ENCODE measurements at regions not wholly inside any gene's neighbourhood (a gene's known extent, or its start where the extent isn't known, plus 50 kb on each side); places are given as distances from the start of the nearest gene placed in this dataset.

DNA sequence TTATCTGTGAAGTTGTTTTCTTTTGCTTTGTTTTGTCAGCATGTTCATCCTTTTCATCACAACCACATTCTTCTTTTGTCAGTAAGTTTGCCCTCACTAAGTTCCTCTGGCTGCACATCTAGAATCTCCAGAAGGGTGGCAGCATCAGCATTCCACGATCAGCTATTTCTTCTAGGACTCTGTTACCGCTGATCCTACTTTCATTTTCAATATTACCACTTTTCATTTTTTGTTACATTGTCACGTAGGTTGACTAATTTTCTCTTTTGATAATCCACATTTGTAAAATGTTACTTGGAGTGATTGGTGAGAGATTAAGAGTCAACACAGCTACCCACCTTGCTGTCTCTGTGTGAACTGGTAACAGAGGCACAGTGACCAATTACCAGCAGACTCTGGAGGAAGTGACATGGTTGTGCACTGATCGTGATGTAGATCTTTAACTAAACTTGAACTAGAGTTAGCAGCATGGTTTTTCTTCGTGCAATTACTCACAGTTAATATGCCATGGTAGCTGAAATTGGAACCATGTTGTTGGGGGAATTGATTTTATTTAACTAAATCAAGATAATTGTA lies 307.9 kb upstream of the SLC35B3 start:
- BruUV-seq (replicated peaks), result no TSS peak
- intact Hi-C loops (cut with micrococcal nuclease; ENCODE audit: unreplicated experiment), result no loop called here
- Histone ChIP-seq H3K27me3 (ENCODE audit: control insufficient read depth, insufficient read depth, low read length) (no peaks in the 10 kb centered on the region), H3K27ac (ENCODE audit: low read length) (no peak overlapping the region), H3K9me3 (ENCODE audit: control insufficient read depth, insufficient read depth, low read depth, low read length) (no peaks in the 10 kb centered on the region), H3K4me3 (ENCODE audit: low read depth in 2 of 2, low read length in 2 of 2) (peak overlapping the region; percentile 26 to 50), H3K36me3 (ENCODE audit: control insufficient read depth, insufficient read depth, low read length) (no peaks in the 10 kb centered on the region), H3K4me1 (ENCODE audit: control insufficient read depth, insufficient read depth, low read length) (no peaks in the 10 kb centered on the region)
- TF ChIP-seq TCF7L2 (IDR thresholded peaks at IDR 0.05; ENCODE audit: low read depth, low read length) (no peak), CTCF (IDR thresholded peaks at IDR 0.05) (peak; percentile 45; the same call in 1 of the 2 replicates)
- TF ChIP-seq, protein P1, sequence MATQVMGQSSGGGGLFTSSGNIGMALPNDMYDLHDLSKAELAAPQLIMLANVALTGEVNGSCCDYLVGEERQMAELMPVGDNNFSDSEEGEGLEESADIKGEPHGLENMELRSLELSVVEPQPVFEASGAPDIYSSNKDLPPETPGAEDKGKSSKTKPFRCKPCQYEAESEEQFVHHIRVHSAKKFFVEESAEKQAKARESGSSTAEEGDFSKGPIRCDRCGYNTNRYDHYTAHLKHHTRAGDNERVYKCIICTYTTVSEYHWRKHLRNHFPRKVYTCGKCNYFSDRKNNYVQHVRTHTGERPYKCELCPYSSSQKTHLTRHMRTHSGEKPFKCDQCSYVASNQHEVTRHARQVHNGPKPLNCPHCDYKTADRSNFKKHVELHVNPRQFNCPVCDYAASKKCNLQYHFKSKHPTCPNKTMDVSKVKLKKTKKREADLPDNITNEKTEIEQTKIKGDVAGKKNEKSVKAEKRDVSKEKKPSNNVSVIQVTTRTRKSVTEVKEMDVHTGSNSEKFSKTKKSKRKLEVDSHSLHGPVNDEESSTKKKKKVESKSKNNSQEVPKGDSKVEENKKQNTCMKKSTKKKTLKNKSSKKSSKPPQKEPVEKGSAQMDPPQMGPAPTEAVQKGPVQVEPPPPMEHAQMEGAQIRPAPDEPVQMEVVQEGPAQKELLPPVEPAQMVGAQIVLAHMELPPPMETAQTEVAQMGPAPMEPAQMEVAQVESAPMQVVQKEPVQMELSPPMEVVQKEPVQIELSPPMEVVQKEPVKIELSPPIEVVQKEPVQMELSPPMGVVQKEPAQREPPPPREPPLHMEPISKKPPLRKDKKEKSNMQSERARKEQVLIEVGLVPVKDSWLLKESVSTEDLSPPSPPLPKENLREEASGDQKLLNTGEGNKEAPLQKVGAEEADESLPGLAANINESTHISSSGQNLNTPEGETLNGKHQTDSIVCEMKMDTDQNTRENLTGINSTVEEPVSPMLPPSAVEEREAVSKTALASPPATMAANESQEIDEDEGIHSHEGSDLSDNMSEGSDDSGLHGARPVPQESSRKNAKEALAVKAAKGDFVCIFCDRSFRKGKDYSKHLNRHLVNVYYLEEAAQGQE (IDR thresholded peaks at IDR 0.05; ENCODE audit: insufficient read depth in 1 of 2, low read depth in 2 of 2, low read length in 1 of 2), result no peak
- ATAC-seq (peak; percentile 86), DNase-seq (ENCODE audit: low read depth, low spot score) (peak; percentile 13)
- ChIA-PET CTCF (interaction anchor here (0.5 to 0.6 kb wide), 2 partner anchors 39 to 389 kb away, joined by 3 to 5 read pairs; no protein-coding TSS in a partner anchor), POLR2A (no interaction called here)
- in situ Hi-C loops (cut with HindIII; ENCODE audit: low pct_unique_long_range_greater_than_20kb, low sequenced_read_pairs), result no loop called here

GRCh38 chr6:8739454-8739853 lies 304.1 kb upstream of the SLC35B3 start:
- Histone ChIP-seq H3K4me1 (ENCODE audit: control insufficient read depth, insufficient read depth, low read length) (no peaks in the 10 kb centered on the region), H3K9me3 (ENCODE audit: control insufficient read depth, insufficient read depth, low read depth, low read length) (no peaks in the 10 kb centered on the region), H3K4me3 (ENCODE audit: low read depth in 2 of 2, low read length in 2 of 2) (no peak overlapping the region), H3K27ac (ENCODE audit: low read length) (no peak overlapping the region), H3K36me3 (ENCODE audit: control insufficient read depth, insufficient read depth, low read length) (no peaks in the 10 kb centered on the region), H3K27me3 (ENCODE audit: control insufficient read depth, insufficient read depth, low read length) (no peaks in the 10 kb centered on the region)
- intact Hi-C loops (cut with micrococcal nuclease; ENCODE audit: unreplicated experiment) (no loop called here), in situ Hi-C loops (cut with HindIII; ENCODE audit: low pct_unique_long_range_greater_than_20kb, low sequenced_read_pairs) (no loop called here)
- ChIA-PET CTCF (no interaction called here), POLR2A (no interaction called here)
- DNase-seq (ENCODE audit: low read depth, low spot score), result no peak
- TF ChIP-seq, protein P1 (IDR thresholded peaks at IDR 0.05; ENCODE audit: insufficient read depth in 1 of 2, low read depth in 2 of 2, low read length in 1 of 2), result no peak
- no peak for TF ChIP-seq CTCF (IDR thresholded peaks at IDR 0.05)
- BruUV-seq (replicated peaks), result no TSS peak
- ATAC-seq, result no peak

Data from Panc1 (cell line).